HEK293 (cell line): ENCODE measurements at regions not wholly inside any gene's neighbourhood (a gene's known extent, or its start where the extent isn't known, plus 50 kb on each side); places are given as distances from the start of the nearest gene placed in this dataset.

Experiments
- KLF16 ChIP-seq: fragments of 450-650 bp; formaldehyde crosslinking; IDR thresholded peaks from 2 replicates; pipeline ENCODE4 v1.5.1; 2017; ENCODE audit warnings: missing biosample characterization, missing genetic modification characterization
- ZBTB6 ChIP-seq: fragments of 450-650 bp; formaldehyde crosslinking; IDR thresholded peaks from 2 replicates; pipeline ENCODE4 v1.5.1; 2017; ENCODE audit warnings: missing biosample characterization, missing genetic modification characterization
- ZNF157 ChIP-seq: fragments of 450-650 bp; formaldehyde crosslinking; IDR thresholded peaks from 2 replicates; pipeline ENCODE4 v1.5.1; 2016; ENCODE audit warnings: missing biosample characterization, missing genetic modification characterization
- ZNF175 ChIP-seq: fragments of 450-650 bp; formaldehyde crosslinking; IDR thresholded peaks from 2 replicates; pipeline ENCODE4 v1.5.1; 2016; ENCODE audit warnings: missing biosample characterization, missing genetic modification characterization
- ZNF211 ChIP-seq: fragments of 450-650 bp; formaldehyde crosslinking; IDR thresholded peaks from 2 replicates; pipeline ENCODE4 v1.5.1; 2016; ENCODE audit warnings: low read depth, missing biosample characterization, missing genetic modification characterization
- ZNF391 ChIP-seq: fragments of 450-650 bp; formaldehyde crosslinking; IDR thresholded peaks from 2 replicates; pipeline ENCODE4 v1.5.1; 2016; ENCODE audit warnings: low read depth, missing biosample characterization, missing genetic modification characterization, borderline replicate concordance
- ZNF404 ChIP-seq: fragments of 450-650 bp; formaldehyde crosslinking; IDR thresholded peaks from 2 replicates; pipeline ENCODE4 v1.5.1; 2017; ENCODE audit warnings: missing biosample characterization, missing genetic modification characterization
- ZNF416 ChIP-seq: fragments of 450-650 bp; formaldehyde crosslinking; IDR thresholded peaks from 2 replicates; pipeline ENCODE4 v1.5.1; 2016; ENCODE audit warnings: missing biosample characterization, missing genetic modification characterization
- ZNF529 ChIP-seq: fragments of 450-650 bp; formaldehyde crosslinking; IDR thresholded peaks from 2 replicates; pipeline ENCODE4 v1.5.1; 2017; ENCODE audit warnings: missing genetic modification characterization, missing biosample characterization; ENCODE audit not compliant: insufficient replicate concordance
- ZNF610 ChIP-seq: fragments of 450-650 bp; formaldehyde crosslinking; IDR thresholded peaks from 2 replicates; pipeline ENCODE4 v1.5.1; 2016; ENCODE audit warnings: missing biosample characterization, missing genetic modification characterization, borderline replicate concordance
- ZNF747 ChIP-seq: fragments of 450-650 bp; formaldehyde crosslinking; IDR thresholded peaks from 2 replicates; pipeline ENCODE4 v1.5.1; 2016; ENCODE audit warnings: missing biosample characterization, missing genetic modification characterization
- TF ChIP-seq, protein P1 (sequence below): fragments of 450-650 bp; formaldehyde crosslinking; IDR thresholded peaks from 2 replicates; pipeline ENCODE4 v1.5.1; 2016; ENCODE audit warnings: missing biosample characterization, missing genetic modification characterization
- TF ChIP-seq, protein P2 (sequence below): fragments of 450-650 bp; formaldehyde crosslinking; IDR thresholded peaks from 2 replicates; pipeline ENCODE4 v1.5.1; 2016; ENCODE audit warnings: missing biosample characterization, missing genetic modification characterization

GRCh38 chr6:74581681-74582080 lies 624.2 kb downstream of the COL12A1 start:
- TF ChIP-seq, protein P1, sequence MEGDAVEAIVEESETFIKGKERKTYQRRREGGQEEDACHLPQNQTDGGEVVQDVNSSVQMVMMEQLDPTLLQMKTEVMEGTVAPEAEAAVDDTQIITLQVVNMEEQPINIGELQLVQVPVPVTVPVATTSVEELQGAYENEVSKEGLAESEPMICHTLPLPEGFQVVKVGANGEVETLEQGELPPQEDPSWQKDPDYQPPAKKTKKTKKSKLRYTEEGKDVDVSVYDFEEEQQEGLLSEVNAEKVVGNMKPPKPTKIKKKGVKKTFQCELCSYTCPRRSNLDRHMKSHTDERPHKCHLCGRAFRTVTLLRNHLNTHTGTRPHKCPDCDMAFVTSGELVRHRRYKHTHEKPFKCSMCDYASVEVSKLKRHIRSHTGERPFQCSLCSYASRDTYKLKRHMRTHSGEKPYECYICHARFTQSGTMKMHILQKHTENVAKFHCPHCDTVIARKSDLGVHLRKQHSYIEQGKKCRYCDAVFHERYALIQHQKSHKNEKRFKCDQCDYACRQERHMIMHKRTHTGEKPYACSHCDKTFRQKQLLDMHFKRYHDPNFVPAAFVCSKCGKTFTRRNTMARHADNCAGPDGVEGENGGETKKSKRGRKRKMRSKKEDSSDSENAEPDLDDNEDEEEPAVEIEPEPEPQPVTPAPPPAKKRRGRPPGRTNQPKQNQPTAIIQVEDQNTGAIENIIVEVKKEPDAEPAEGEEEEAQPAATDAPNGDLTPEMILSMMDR (tag by site-specific recombination) = no peak
- TF ChIP-seq ZNF747 (tag by site-specific recombination) (no peak), ZNF416 (tag by site-specific recombination) (no peak), KLF16 (no peak), ZNF157 (no peak), ZNF404 (tag by site-specific recombination) (no peak), ZNF529 (tag by site-specific recombination) (no peak), ZBTB6 (tag by site-specific recombination) (no peak), ZNF610 (tag by site-specific recombination) (no peak), ZNF391 (tag by site-specific recombination) (no peak), ZNF175 (tag by site-specific recombination) (no peak), ZNF211 (tag by site-specific recombination) (no peak)
- TF ChIP-seq, protein P2, sequence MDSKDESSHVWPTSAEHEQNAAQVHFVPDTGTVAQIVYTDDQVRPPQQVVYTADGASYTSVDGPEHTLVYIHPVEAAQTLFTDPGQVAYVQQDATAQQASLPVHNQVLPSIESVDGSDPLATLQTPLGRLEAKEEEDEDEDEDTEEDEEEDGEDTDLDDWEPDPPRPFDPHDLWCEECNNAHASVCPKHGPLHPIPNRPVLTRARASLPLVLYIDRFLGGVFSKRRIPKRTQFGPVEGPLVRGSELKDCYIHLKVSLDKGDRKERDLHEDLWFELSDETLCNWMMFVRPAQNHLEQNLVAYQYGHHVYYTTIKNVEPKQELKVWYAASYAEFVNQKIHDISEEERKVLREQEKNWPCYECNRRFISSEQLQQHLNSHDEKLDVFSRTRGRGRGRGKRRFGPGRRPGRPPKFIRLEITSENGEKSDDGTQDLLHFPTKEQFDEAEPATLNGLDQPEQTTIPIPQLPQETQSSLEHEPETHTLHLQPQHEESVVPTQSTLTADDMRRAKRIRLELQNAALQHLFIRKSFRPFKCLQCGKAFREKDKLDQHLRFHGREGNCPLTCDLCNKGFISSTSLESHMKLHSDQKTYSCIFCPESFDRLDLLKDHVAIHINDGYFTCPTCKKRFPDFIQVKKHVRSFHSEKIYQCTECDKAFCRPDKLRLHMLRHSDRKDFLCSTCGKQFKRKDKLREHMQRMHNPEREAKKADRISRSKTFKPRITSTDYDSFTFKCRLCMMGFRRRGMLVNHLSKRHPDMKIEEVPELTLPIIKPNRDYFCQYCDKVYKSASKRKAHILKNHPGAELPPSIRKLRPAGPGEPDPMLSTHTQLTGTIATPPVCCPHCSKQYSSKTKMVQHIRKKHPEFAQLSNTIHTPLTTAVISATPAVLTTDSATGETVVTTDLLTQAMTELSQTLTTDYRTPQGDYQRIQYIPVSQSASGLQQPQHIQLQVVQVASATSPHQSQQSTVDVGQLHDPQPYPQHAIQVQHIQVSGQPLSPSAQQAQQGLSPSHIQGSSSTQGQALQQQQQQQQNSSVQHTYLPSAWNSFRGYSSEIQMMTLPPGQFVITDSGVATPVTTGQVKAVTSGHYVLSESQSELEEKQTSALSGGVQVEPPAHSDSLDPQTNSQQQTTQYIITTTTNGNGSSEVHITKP (tag by site-specific recombination) = no peak
